NOMO-1 treated with dmso at 0.1 percent for 144 hours (cell line): ENCODE measurements at regions not wholly inside any gene's neighbourhood (a gene's known extent, or its start where the extent isn't known, plus 50 kb on each side); places are given as distances from the start of the nearest gene placed in this dataset.
A peak's percentile ranks its signal among the peaks of the same experiment; 100 is the strongest.
"Not testable (repeated sequence)": the region's sequence is repeated elsewhere in the genome, so short reads cannot be mapped to it uniquely, and the experiment has no call there.

Experiments
- DNase-seq: peaks from one replicate; lab custom pipeline; 2025; ENCODE audit not compliant: unreplicated experiment; lab: John Stamatoyannopoulos, UW

DNA sequence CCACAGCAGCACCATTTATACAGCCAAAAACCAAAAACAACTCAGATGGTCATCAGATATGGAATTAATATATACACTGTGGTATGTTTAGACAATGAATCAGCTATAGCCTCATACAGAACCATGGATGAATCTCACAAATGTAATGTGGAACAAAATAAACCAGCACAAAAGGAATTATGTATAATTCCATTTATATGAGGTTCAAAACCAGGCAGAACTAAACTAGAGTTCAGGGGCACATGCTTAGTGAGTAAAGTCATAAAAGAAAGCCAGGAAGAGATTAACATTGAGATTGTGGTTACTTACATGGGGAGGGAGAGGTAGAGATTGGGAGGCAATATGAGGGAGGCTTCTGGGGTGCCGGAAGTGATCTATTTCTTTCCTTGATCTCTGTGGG, 231.1 kb downstream of the COPRS start:
- DNase-seq = no peak

GRCh38 chr17:31623990-31624389, 232.5 kb downstream of the RAB11FIP4 start:
- no peak for DNase-seq

DNA sequence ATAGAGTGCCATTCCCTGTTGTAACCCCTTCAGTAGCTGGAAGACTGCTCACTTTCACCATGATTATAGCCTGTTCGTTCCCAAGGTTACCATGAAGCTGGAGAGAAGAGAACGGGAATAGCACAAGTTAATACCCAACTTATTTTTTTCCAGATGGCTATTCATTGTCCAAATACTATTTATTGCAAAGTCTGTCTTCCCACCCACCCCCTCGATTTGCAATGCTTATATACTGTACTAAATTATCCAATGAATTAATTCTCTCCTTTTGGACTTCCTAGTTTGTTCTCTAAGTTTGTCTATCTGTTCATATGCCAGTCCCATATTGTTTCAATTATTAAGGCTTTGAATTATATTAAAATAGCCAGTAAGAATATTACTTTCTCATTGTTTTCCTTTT, 231.0 kb downstream of the RAB11FIP4 start:
- no peak for DNase-seq

GRCh38 chr17:31621566-31621965, 230.1 kb downstream of the RAB11FIP4 start:
- no peak for DNase-seq

DNA sequence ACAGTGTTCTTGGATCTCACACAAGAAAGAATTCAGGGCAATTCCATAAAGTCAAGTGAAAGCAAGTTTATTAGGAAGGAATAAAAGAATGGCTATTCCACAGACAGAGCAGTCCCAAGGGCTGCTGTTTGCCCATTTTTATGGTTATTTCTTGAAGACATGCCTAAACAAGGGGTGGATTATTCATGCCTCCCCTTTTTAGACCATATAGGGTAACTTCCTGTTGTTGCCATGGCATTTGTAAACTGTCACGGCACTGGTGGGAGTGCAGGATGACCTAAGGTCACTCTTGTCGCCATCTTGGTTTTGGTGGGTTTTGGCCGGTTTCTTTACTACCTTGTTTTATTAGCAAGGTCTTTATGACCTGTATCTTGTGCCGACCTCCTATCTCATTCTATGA, 219.6 kb downstream of the RAB11FIP4 start:
- not testable (repeated sequence) for DNase-seq

DNA sequence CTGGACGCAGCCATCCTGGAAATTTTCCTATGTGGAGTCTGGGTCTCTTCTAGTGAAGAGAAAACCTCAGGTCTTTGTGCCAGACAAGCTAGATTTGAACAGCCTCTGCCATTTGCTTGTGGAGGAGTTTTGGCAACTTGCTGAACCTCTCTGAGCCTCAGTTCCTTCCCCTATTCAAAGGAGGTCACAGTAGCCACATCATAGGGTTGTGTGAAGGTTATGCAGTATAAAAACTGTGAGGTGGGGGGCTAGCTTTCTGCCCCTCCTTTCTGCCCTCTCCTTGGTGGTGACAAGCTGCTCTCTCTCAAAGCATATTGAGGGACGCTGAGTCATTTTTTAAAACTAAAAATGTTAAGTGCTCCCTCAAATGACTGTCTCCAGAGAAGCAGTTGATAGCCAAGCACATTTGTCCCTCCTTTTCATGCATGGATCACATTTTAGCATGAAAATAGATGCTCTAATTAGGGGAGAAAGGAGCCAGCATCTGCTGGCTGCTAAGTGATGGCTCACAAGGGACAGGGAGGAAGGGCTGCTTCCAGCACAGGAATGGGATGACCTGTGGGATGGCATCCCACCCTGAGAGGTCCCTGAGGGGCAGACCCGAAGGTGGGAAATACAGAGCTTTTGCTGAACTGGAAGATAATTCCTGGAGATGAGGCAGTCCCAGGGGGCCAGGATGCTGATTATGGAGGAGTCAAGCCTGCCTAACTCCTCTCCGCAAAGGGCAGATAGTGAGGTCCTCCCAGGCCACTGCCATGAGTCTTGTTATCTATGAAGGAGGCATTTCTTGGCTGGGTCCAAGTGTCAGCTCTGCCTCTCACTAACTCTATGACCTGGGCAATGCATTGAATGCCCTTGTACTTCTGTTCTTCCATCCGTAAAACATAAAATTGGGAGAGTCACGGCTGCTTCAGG, 218.8 kb downstream of the RAB11FIP4 start:
- no peak for DNase-seq

DNA sequence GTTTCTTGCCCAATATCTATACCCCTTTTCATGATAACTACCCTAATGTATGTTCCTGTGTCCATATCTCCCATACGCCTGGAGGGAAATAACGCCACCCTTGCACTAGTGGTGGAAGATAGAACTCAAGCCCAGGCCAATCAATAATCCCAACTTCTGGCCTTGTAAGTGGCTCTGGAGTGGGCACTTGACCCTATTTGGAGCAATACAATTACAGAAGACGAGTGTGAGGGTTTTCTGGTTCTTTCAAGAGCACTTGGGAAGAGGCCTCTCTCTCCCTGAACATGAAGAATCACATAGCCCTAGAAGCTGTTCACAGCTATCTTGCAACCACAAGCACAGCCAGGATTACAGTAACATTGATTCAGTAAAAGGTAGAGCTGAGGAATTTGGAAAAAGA, 217.9 kb downstream of the RAB11FIP4 start:
- no peak for DNase-seq

DNA sequence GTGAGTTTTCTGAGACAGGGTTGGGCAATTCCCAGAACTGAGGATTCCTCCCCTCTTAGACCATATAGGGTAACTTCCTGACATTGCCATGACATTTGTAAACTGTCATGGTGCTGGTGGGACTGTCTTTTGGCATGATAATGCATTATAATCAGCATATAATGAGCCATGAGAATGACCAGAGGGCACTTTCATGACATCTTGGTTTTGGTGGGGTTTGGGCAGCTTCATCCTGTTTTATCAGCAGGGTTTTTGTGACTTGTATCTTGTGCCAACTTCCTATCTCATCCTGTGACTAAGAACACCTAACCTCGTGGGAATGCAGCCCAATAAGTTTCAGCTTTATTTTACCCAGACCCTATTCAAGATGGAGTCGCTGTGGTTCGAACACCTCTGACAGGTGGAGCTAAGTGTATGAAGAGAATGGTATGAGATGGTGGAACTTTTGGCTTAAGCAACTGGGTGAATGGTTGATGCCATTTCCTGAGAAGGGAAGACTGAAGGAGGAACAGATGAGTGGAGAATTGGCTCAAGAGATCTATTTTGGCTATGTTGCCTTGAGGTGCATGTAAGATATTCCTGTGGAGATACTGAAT, 217.3 kb downstream of the RAB11FIP4 start:
- no peak for DNase-seq

- no peak for DNase-seq
These were observed 214.3 kb downstream of the RAB11FIP4 start for GRCh38 chr17:31605761-31606160.

GRCh38 chr17:31604936-31605335, 213.5 kb downstream of the RAB11FIP4 start:
- DNase-seq = no peak

- not testable (repeated sequence) for DNase-seq
These were observed 208.7 kb downstream of the RAB11FIP4 start for GRCh38 chr17:31600144-31600543.

GRCh38 chr17:31598921-31599571, 207.6 kb downstream of the RAB11FIP4 start:
- no peak for DNase-seq

- no peak for DNase-seq
These were observed 206.9 kb downstream of the RAB11FIP4 start for GRCh38 chr17:31598399-31598782.

DNA sequence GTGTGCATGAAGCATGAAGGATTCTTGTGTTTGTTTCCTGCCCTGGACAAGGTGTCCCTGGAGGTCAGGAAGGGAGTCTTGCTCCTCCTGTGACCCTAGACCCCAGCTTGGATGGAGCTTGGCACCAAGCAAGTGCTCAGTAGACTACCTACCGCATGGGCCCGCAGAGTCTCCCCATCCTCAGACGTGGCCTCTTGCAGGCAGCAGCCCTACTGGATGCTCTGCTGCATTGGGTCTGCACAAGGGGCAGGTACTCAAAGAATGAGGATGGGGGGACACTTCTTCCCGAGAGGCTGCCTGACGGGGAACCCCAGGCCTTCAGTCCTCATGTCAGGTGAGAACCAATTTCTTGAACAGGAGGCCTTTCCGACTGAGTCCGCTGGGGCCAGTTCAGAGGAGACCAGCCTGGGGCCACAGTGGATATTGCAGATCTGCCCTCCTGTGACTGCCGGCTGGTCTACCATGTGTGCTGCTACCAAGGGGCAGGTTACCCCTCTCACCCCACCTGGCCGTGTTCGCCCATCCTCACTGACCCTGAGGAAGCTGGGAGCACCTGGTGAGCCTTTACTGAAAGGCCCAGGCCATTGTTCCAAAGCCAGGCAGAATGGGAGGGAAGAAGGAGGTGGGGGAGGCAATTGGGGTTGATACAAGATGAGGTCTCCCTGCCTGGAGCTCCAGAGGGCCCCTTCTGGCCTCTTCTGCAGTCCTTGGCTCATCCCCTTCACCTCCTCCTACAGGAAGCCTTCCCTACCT, 206.3 kb downstream of the RAB11FIP4 start:
- DNase-seq = no peak

GRCh38 chr17:31596382-31597323, 205.2 kb downstream of the RAB11FIP4 start:
- peak; percentile 93 for DNase-seq

GRCh38 chr17:31595666-31596381, 204.3 kb downstream of the RAB11FIP4 start:
- DNase-seq = no peak

GRCh38 chr17:31595076-31595475, 203.6 kb downstream of the RAB11FIP4 start:
- no peak for DNase-seq

GRCh38 chr17:31594416-31594815, 202.9 kb downstream of the RAB11FIP4 start:
- DNase-seq = no peak

DNA sequence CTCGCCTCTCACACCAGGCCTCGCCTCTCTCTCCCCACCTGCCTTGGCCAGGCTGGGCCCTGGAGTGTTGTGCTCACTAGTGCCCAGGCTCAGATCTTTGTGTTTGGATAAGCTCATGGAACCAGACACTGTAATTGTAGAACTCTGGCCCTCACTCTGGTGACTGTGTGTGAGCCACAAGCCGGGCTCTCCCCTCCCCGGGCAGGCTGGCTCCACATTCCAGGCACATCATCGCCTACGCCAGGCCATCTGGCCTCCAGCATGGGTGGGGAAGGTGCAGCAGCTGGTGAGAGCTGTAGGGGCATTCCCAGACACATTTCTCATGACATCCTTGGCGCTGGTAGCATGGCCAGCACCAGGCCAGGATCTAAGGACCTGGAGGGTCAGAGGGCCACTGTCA, 202.3 kb downstream of the RAB11FIP4 start:
- DNase-seq = no peak

GRCh38 chr17:31591924-31592323, 200.4 kb downstream of the RAB11FIP4 start:
- DNase-seq = no peak
